ENCODE measurements at regions not wholly inside any gene's neighbourhood (a gene's known extent, or its start where the extent isn't known, plus 50 kb on each side); places are given as distances from the start of the nearest gene placed in this dataset.

GRCh38 chr16:62676306-62676705 lies 640.1 kb upstream of the CDH8 start:
- DNase-seq, result no peak

DNA sequence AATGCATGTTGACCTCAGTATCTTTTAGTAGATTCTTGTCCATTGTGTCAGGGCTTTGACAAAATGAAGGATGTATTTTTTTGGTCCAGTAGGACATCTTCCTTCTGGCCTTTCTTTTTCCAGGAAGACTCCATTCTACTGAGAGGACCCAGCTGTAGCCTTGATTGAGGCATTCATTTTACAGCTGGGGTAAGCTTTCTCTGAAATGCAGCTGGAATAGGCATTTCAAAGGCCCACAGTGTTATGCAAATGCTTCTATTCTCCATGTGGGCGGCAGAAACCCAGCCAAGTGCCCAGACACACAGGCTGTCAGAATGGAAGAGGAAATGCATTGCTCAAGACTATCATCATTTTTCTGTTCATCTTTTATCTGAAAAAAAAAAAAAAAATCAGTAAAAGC lies 629.0 kb upstream of the CDH8 start:
- DNase-seq, result no peak

- DNase-seq, result no peak
These were observed 628.3 kb upstream of the CDH8 start for GRCh38 chr16:62664566-62664965.

DNA sequence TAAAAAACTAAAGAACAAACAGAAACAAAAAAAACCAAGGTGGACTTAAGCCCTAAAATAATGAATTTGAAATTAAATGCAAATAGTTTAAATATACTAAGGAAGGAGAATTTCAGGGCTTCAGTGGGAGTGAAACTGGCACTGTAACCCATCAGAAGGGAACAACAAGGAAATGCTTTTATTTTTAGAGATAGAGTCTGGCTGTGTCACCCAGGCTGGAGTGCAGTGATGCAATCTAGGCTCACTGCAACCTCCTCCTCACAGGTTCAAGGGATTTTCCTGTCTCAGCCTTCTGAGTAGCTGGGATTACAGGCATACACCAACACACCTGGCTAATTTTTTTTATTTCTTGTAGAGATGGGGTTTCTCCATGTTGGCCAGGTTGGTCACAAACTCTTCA lies 625.2 kb upstream of the CDH8 start:
- DNase-seq, result no peak

DNA sequence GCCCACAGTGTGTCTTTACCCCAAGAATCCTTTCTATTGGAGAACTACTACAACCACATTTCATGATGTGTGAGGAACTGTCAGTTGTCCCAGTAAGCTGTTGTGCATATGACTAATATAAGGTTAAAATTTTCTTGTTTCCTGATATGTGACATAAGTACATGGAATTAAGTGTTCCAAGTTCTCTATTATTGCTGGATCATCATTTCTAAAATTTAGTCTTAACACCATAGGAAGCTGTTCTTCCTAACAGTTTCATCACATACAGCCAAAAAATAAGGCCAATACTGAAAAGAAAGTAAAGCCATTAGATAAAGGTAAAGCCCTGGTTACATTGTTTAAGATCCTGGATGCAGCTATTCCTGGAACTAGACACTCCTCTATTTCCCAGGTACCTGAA lies 620.9 kb upstream of the CDH8 start:
- no peak for DNase-seq

DNA sequence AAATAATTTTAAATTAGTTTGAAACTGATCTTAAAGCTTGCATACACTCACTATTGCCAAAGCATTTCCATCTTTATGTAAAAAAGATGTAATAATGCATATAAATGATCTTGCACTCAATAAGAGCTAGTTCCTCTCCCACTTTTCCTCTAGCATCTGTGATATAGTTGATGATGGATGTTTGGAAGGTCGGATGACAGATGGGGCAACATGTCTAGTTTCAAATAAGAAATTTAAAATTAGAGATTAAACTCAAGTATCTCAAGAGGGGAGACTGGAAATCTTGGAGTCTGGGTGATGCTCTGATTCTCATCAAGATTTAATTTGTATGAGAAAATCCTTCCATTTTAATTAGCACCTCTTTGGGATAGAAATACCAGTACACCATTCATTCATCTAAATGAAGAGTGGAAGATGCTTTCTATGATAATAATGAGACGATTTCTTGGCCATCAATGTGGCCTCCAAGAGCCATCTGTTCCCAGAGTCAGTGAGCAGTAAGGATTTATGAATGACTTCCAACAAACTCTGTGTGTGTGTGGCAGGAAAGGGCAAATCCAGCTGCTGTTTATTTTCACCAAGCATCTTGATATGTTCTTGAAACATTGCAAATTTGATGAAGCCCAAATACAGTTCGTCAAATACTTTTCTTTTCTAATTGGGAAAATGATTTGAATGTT lies 616.3 kb upstream of the CDH8 start:
- DNase-seq, result no peak

- DNase-seq, result no peak
These were observed 612.0 kb upstream of the CDH8 start for GRCh38 chr16:62648256-62648655.

DNA sequence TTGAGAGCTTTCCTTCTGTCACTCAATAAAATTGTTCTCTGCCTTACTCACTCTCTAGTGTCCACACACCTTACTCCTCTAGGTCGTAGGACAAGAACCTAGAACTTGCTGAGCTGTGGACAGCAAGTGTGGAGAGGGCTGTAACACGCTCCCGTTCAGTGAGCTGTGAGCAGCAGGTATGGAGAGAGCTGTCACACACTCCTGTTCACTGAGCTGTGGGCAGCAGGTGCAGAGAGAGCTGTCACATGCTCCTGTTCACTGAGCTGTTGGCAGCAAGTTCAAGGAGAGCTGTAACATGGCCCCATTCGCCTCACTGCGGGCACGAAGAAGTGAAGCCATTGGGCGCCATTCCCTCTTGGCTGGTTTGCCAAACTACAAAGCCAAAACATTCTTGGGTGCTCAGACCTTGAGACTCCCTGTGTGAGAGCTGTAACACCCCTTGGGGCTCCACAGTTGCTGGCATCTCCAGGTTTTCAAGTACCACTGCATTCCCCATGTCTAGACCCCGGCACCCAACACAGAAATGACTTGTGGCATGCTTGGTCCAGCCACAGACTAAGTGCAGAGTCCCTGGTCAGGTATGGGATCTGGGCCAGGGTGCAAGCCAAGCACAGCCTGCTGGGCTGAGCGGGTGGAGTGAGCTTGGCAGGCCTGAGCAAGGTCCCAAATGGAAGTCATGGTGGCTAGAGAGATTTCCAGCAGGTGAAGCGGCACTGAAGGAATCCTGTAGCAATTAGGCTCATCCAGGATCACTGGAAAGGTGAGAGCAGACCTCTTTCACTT lies 608.0 kb upstream of the CDH8 start:
- no peak for DNase-seq

- DNase-seq, result no peak
These were observed 606.4 kb upstream of the CDH8 start for GRCh38 chr16:62642677-62643076.

- no peak for DNase-seq
These were observed 603.7 kb upstream of the CDH8 start for GRCh38 chr16:62639890-62640289.

DNA sequence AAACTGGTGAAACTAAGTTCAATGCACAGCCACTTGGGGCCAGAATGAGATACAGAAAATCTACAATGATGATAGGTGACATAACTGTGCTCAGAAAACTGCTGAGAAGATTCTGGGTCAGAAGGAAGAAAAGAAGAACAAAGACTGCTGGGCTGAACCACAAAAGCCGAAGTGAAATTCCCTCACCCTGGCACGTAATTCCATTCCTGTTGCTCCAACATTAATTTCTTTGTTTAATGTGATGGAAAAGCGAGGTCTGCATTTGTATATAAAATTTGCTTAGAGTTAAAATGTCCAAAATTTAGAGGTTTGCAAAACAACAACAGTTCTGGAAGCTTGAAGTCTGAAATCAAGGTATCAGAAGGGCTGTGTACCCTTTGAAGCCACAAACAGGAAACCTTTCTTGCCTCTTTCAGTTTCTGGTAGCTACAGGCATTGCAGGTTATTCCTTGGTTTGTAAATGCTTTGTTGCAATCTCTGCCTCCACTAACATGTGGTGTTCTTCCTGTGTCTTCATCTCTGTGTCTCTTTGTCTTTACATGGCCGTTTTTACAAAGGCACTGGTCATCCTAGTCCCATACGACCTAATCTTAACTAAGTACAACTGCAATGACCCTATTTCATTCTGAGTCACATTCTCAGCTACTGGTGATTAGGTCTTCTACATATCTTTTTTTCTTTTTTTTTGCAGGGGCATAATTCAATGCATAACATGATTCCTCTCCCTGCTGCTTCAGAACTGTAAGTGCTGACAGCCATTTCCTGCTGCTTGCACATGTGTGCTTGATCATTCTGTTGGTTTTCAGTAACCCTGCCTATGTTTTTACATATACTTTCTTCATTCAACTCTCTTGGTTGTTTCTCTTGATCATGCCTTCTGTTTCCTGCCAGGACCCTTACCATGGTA lies 603.0 kb upstream of the CDH8 start:
- DNase-seq, result no peak

- DNase-seq, result no peak
These were observed 602.2 kb upstream of the CDH8 start for GRCh38 chr16:62638324-62638911.

GRCh38 chr16:62625326-62625725 lies 589.1 kb upstream of the CDH8 start:
- no peak for DNase-seq

GRCh38 chr16:62620275-62620674 lies 584.0 kb upstream of the CDH8 start:
- DNase-seq, result no peak

GRCh38 chr16:62615526-62615925 lies 579.3 kb upstream of the CDH8 start:
- no peak for DNase-seq

DNA sequence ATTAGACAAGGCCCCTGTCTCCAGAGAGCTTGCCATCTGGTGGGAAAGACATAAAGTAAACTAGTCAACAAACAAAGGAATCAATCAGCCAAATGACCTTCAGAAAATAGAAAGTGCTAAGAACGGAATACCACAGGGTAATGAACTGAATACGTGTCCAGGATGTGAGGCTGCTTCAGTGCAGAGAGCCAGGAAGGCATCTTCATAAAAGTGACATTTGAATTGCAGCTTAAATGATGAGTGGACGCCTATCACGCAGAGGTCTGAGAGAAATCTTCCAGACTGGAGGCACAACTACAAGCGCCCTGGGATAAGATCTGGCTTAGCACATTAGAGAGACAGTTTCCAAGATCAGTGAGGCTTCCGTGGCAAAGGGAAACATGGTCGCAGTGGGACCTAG lies 574.1 kb upstream of the CDH8 start:
- no peak for DNase-seq

DNA sequence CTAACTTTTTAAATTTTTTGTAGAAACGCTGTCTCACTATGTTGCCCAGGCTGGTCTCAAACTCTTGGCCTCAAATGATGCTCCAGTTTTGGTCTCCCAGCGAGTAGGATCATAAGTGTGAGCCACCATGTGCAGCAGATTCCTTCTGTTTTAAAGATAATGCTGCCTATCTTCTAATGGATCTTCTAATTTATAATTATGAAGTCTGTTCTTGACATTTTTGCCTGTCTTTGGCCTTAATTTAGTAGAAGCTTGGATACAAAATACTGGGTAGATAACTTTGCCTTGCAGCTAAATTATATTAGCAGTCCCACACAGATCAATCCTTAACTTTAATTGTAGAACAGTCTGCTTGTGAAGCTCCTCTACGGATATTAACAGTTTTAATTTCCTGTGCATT lies 566.6 kb upstream of the CDH8 start:
- DNase-seq, result no peak

DNA sequence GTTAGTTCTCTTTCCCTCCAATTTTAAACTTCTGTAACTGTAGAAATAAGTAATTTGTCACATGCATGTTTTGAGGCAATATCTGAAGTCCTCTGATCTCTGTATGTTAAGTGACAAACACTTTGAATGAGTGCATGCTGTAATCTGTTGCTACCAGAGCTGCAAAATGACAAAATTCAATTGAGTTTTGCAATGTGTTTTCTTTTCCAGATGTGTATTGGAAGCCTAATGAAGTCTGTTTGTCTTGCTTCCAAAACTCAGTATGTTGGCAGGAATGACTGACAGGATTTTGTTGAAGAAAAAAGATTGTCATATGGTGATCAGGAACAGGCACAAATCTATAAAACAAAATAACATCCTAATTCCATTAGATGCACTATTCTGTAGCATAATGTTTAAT lies 561.6 kb upstream of the CDH8 start:
- no peak for DNase-seq

GRCh38 chr16:62596584-62596983 lies 560.3 kb upstream of the CDH8 start:
- no peak for DNase-seq

DNA sequence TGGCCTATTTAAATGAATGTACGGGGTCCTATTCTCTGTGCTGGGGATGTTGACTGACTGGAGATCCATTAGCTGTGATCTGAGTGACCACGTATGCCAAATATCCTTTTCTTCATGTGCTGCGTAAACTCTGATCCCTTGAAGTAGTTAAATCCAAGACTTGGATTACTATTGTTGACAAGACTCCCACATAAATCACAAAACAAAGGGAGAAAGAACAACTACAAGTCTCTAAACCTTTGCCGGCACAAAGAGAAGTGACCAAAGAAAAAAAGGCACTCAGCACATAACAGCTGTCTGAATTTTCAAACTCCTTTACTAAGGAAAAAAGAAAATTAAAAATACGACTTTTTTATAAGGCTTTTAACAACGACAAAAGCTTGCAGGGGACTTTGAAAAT lies 559.9 kb upstream of the CDH8 start:
- no peak for DNase-seq

- no peak for DNase-seq
These were observed 550.1 kb upstream of the CDH8 start for GRCh38 chr16:62586128-62586862.

DNA sequence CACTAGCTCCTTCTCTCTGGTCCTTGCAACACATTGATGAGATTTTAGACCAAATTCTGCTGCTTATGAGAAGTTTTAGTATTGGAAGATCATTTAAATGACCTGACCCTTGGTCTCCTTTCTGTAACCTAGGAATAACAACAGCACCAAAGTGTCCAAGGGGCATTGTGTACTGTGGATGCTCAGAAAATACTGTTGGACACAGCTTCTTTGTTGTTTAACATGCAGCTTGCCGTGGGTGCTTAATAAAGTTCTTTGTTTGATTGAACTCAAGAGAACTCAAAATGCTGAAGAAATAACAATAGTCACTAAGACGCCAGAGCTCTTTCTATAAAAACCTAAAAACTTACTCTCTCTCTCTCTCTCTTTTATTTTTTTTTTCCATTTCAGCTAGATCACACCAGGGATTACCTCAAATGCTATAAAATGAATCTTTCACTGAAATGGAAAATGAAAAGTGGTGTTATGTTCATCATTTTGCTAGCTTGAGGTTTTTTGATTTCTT lies 548.9 kb upstream of the CDH8 start:
- DNase-seq, result no peak

Data from suppressor macrophage treated with lipopolysaccharide for 1 hour (primary cell).